SK-N-SH (cell line): ENCODE measurements at regions not wholly inside any gene's neighbourhood (a gene's known extent, or its start where the extent isn't known, plus 50 kb on each side); places are given as distances from the start of the nearest gene placed in this dataset.

Experiments
- CTCF ChIA-PET: fragments of 300-600, 350-600 bp; formaldehyde crosslinking; extraction: SDS; loops from one replicate; lab custom pipeline; 2021; lab: Yijun Ruan, JAX
- POLR2A ChIA-PET: fragments of 350-600 bp; sonication (Branson Sonifier 250); formaldehyde crosslinking; extraction: SDS; loops from one replicate; lab custom pipeline; 2020; ENCODE audit warnings: antibody characterized with exemption, inconsistent platforms; lab: Yijun Ruan, JAX
- DNase-seq: peaks from one replicate; pipeline ENCODE4 v3.0.0; 2012
- H2AFZ ChIP-seq: fragments of 200-600 bp; sonication (generic); 2 replicates; pipeline ENCODE4 v1.8.1; 2016; ENCODE audit warnings: antibody characterized with exemption, mild to moderate bottlenecking, low read depth
- H3F3A ChIP-seq: fragments of 200-600 bp; sonication (generic); replicated peaks from 2 replicates; pipeline ENCODE3; 2016; ENCODE audit warnings: antibody characterized with exemption, mild to moderate bottlenecking; ENCODE audit not compliant: insufficient read depth
- H3K27ac ChIP-seq, 2 experiments: fragments of 200-500 bp in 1 of 2; fragments of 200-600 bp in 1 of 2; sonication (Bioruptor generic) in 1 of 2; sonication (generic), shearing (Covaris generic) in 1 of 2; 2 replicates each; pipeline versions ENCODE4 v1.5.1 to v1.6.1; 2014 to 2016; ENCODE audit warnings: low read depth in 2 of 2, inconsistent platforms in 1 of 2, low read length in 1 of 2, mild to moderate bottlenecking in 1 of 2, mixed read lengths in 1 of 2
- H3K27me3 ChIP-seq: fragments of 200-600 bp; sonication (generic), shearing (Covaris generic); 2 replicates; pipeline ENCODE4 v1.6.1; 2016; ENCODE audit warnings: mixed run types; ENCODE audit not compliant: insufficient read depth
- H3K36me3 ChIP-seq, 2 experiments: fragments of 200-500 bp in 1 of 2; fragments of 200-600 bp in 1 of 2; sonication (Bioruptor generic) in 1 of 2; sonication (generic) in 1 of 2; replicated peaks in 1 of 2; 2 replicates each; pipeline versions ENCODE3 to v1.5.1; 2014 to 2016; ENCODE audit warnings: low read length in 1 of 2, mild to moderate bottlenecking in 1 of 2; ENCODE audit not compliant: insufficient read depth in 2 of 2, control insufficient read depth in 1 of 2
- H3K4me1 ChIP-seq, 2 experiments: fragments of 200-500 bp in 1 of 2; fragments of 200-600 bp in 1 of 2; sonication (Bioruptor generic) in 1 of 2; sonication (generic), shearing (Covaris generic) in 1 of 2; 2 replicates each; pipeline versions ENCODE4 v1.5.1 to v1.6.1; 2014 to 2016; ENCODE audit warnings: low read depth in 1 of 2, low read length in 1 of 2, mixed run types in 1 of 2; ENCODE audit not compliant: insufficient read depth in 2 of 2, control insufficient read depth in 1 of 2
- H3K4me2 ChIP-seq: fragments of 200-600 bp; sonication (generic), shearing (Covaris generic); 2 replicates; pipeline ENCODE4 v1.6.1; 2017; ENCODE audit warnings: mixed run types
- H3K4me3 ChIP-seq, 2 experiments: fragments of 200-500 bp in 1 of 2; fragments of 200-600 bp in 1 of 2; sonication (Bioruptor generic) in 1 of 2; sonication (generic), shearing (Covaris generic) in 1 of 2; 2 replicates each; pipeline versions ENCODE4 v1.5.1 to v1.8.1; 2014 to 2016; ENCODE audit warnings: low read depth in 2 of 2, inconsistent platforms in 1 of 2, low read length in 1 of 2, mild to moderate bottlenecking in 1 of 2, mixed read lengths in 1 of 2, moderate library complexity in 1 of 2
- H3K79me2 ChIP-seq: fragments of 200-600 bp; sonication (generic); 2 replicates; pipeline ENCODE4 v1.8.1; 2017; ENCODE audit warnings: mild to moderate bottlenecking; ENCODE audit not compliant: insufficient read depth
- H3K9ac ChIP-seq: fragments of 200-600 bp; sonication (generic); 2 replicates; pipeline ENCODE4 v1.6.1; 2017; ENCODE audit warnings: mixed run types
- H3K9me2 ChIP-seq: fragments of 200-600 bp; sonication (generic); 2 replicates; pipeline ENCODE4 v1.6.1; 2017; ENCODE audit warnings: mixed run types
- H3K9me3 ChIP-seq: fragments of 200-600 bp; sonication (generic); 2 replicates; pipeline ENCODE4 v1.6.1; 2017; ENCODE audit warnings: mixed run types, mild to moderate bottlenecking, moderate library complexity
- H4K20me1 ChIP-seq: fragments of 200-600 bp; sonication (generic); 2 replicates; pipeline ENCODE4 v1.6.1; 2017; ENCODE audit warnings: mild to moderate bottlenecking, mixed run types; ENCODE audit not compliant: insufficient read depth
- CHD2 ChIP-seq: fragments of 150-350 bp; IDR thresholded peaks from 2 replicates; pipeline ENCODE4 v1.6.1; 2018; ENCODE audit warnings: low read length; ENCODE audit not compliant: partially characterized antibody
- CTCF ChIP-seq: fragments of 200-600 bp; sonication (generic); IDR thresholded peaks from 2 replicates; pipeline ENCODE4 v1.6.1; 2017; ENCODE audit warnings: antibody characterized with exemption, mild to moderate bottlenecking, moderate library complexity
- GABPA ChIP-seq: IDR thresholded peaks from 2 replicates; pipeline ENCODE4 v1.4.0; 2012; ENCODE audit warnings: low read depth, mild to moderate bottlenecking
- GATA2 ChIP-seq: sonication (generic); formaldehyde crosslinking; IDR thresholded peaks from 2 replicates; pipeline ENCODE4 v1.5.0; 2020; ENCODE audit warnings: mild to moderate bottlenecking, missing genetic modification reagents
- IRF3 ChIP-seq: fragments of 150-350 bp; IDR thresholded peaks from 2 replicates; pipeline ENCODE4 v1.6.1; 2016; ENCODE audit warnings: mild to moderate bottlenecking, low read depth, low read length
- JUND ChIP-seq: IDR thresholded peaks from 2 replicates; pipeline ENCODE4 v1.4.0; 2012
- NFIC ChIP-seq: IDR thresholded peaks from 2 replicates; pipeline ENCODE4 v1.4.0; 2012; ENCODE audit warnings: borderline replicate concordance
- PBX3 ChIP-seq: IDR thresholded peaks from 2 replicates; pipeline ENCODE4; 2012
- SIN3A ChIP-seq: IDR thresholded peaks from 2 replicates; pipeline ENCODE4 v1.6.1; 2012; ENCODE audit warnings: low read depth, mild to moderate bottlenecking, low read length, moderate library complexity, borderline replicate concordance
- TAF1 ChIP-seq: IDR thresholded peaks from 2 replicates; pipeline ENCODE4 v1.6.1; 2012; ENCODE audit warnings: low read depth, mild to moderate bottlenecking, low read length, moderate library complexity, borderline replicate concordance
- USF1 ChIP-seq: IDR thresholded peaks from 2 replicates; pipeline ENCODE4 v1.4.0; 2012; ENCODE audit warnings: low read depth, borderline replicate concordance
- ZBTB33 ChIP-seq: IDR thresholded peaks from 2 replicates; pipeline ENCODE4 v1.4.0; 2012; ENCODE audit warnings: low read depth, borderline replicate concordance
- WGBS: methylation state at CpG from one replicate; pipeline ENCODE4 v1.1.6; 2017; ENCODE audit warnings: low lambda C conversion rate; 5-methylcytosine and 5-hydroxymethylcytosine counted together

- no peaks in the 10 kb centered on the region for H3F3A ChIP-seq
- no peak overlapping the region for H2AFZ ChIP-seq
- H3K79me2 ChIP-seq = no peaks in the 10 kb centered on the region
- no peak for TF ChIP-seq CTCF
- no peak for TF ChIP-seq IRF3
- no peak for TF ChIP-seq ZBTB33
- no peak for TF ChIP-seq TAF1
- TF ChIP-seq PBX3 = no peak
- no peak for TF ChIP-seq USF1
- no peak for TF ChIP-seq GATA2 (CRISPR knock-in tag)
- no peak for TF ChIP-seq CHD2
- TF ChIP-seq JUND = no peak
- no peak for TF ChIP-seq GABPA
- no peak for TF ChIP-seq NFIC
- TF ChIP-seq SIN3A = no peak
- TF ChIP-seq, all 33 proteins: peak for 0
- POLR2A ChIA-PET = no interaction called here
- H3K36me3 ChIP-seq = no peaks in the 10 kb centered on the region
- CTCF ChIA-PET = no interaction called here
- peaks cover 0 to 5% of the 10 kb centered on the region in 2 experiments; a peak in 1 of 4 replicates for H3K4me1 ChIP-seq
- no peak overlapping the region for H3K27ac ChIP-seq
- H3K4me3 ChIP-seq = no peak overlapping the region
- 36% methylated on average over 4 of the region's 4 CpGs for WGBS
- H4K20me1 ChIP-seq = no peaks in the 10 kb centered on the region
- H3K9ac ChIP-seq = no peak overlapping the region
- H3K9me3 ChIP-seq = no peaks in the 10 kb centered on the region
- H3K9me2 ChIP-seq = no peaks in the 10 kb centered on the region
- DNase-seq = no peak
- H3K27me3 ChIP-seq = no peaks in the 10 kb centered on the region
- H3K4me2 ChIP-seq = no peak overlapping the region
Observed at GRCh38 chr11:41868606-41869005, 409.2 kb upstream of the LRRC4C start.
